HepG2 (cell line): ENCODE measurements at regions not wholly inside any gene's neighbourhood (a gene's known extent, or its start where the extent isn't known, plus 50 kb on each side); places are given as distances from the start of the nearest gene placed in this dataset.

Experiments used
- CBX1 ChIP-seq: IDR thresholded peaks from one replicate; pipeline ENCODE4 v1.6.1; 2016; ENCODE audit warnings: antibody characterized with exemption, low read depth
- ETV6 ChIP-seq: sonication (generic); formaldehyde crosslinking; conservative IDR thresholded peaks from 2 replicates; pipeline ENCODE4 v1.4.0; 2020; ENCODE audit warnings: missing genetic modification reagents
- KLF6 ChIP-seq: IDR thresholded peaks from 2 replicates; pipeline ENCODE4 v1.8.0; 2016; ENCODE audit warnings: missing biosample characterization, missing genetic modification reagents
- MAFK ChIP-seq, 2 experiments: IDR thresholded peaks in 1 of 2; conservative IDR thresholded peaks in 1 of 2; 2 replicates each; pipeline ENCODE4 v1.6.1; 2011; ENCODE audit warnings: improper control_type of control experiment in 2 of 2, low read length in 2 of 2
- NR2F2 ChIP-seq: IDR thresholded peaks from 2 replicates; pipeline ENCODE4 v1.6.1; 2012; ENCODE audit warnings: low read depth, inconsistent platforms, borderline replicate concordance
- PHF8 ChIP-seq: sonication (generic); formaldehyde crosslinking; IDR thresholded peaks from 2 replicates; pipeline ENCODE4 v1.5.0; 2020; ENCODE audit warnings: missing genetic modification reagents
- SMARCC2 ChIP-seq: fragments of 450-650 bp; IDR thresholded peaks from 2 replicates; pipeline ENCODE4 v1.6.1; 2017; ENCODE audit warnings: antibody characterized with exemption, mild to moderate bottlenecking
- SP1 ChIP-seq, 2 experiments: fragments of 450-650 bp in 1 of 2; sonication (generic) in 1 of 2; formaldehyde crosslinking in 1 of 2; IDR thresholded peaks; 2 replicates each; pipeline versions ENCODE4 v1.4.0 to v1.6.1; 2016 to 2020; ENCODE audit warnings: missing genetic modification reagents in 1 of 2
- TEAD2 ChIP-seq: sonication (generic); formaldehyde crosslinking; IDR thresholded peaks from 2 replicates; pipeline ENCODE4 v1.9.0; 2021; ENCODE audit warnings: missing genetic modification reagents
- U2AF1 ChIP-seq: fragments of 200-400 bp; formaldehyde crosslinking; optimal IDR thresholded peaks from 2 replicates; pipeline ENCODE3; 2017; ENCODE audit warnings: mild to moderate bottlenecking, low read depth, low read length
- ZBTB7B ChIP-seq: sonication (generic); formaldehyde crosslinking; IDR thresholded peaks from 2 replicates; pipeline ENCODE4 v1.4.0; 2020; ENCODE audit warnings: missing genetic modification reagents
- ZFP62 ChIP-seq: sonication (generic); formaldehyde crosslinking; IDR thresholded peaks from 2 replicates; pipeline ENCODE4 v1.4.0; 2020; ENCODE audit warnings: missing genetic modification reagents
- ZNF205 ChIP-seq: IDR thresholded peaks from 2 replicates; pipeline ENCODE4 v1.6.1; 2018; ENCODE audit warnings: missing biosample characterization, missing genetic modification reagents
- ZNF570 ChIP-seq: sonication (generic); formaldehyde crosslinking; IDR thresholded peaks from 2 replicates; pipeline ENCODE4 v1.4.0; 2020; ENCODE audit warnings: mild to moderate bottlenecking, missing genetic modification reagents, borderline replicate concordance
- ZNF614 ChIP-seq: IDR thresholded peaks from 2 replicates; pipeline ENCODE4 v1.6.1; 2018; ENCODE audit warnings: missing biosample characterization, missing genetic modification reagents, inconsistent platforms, borderline replicate concordance
- ZNF670 ChIP-seq: sonication (generic); formaldehyde crosslinking; IDR thresholded peaks from 2 replicates; pipeline ENCODE4 v1.8.0; 2022; ENCODE audit warnings: mild to moderate bottlenecking, missing genetic modification reagents, borderline replicate concordance
- TF ChIP-seq, protein P1 (sequence below): sonication (generic); formaldehyde crosslinking; IDR thresholded peaks from 2 replicates; pipeline ENCODE4 v1.4.0; 2020; ENCODE audit warnings: missing genetic modification reagents, borderline replicate concordance
- TF ChIP-seq, protein P2 (sequence below): IDR thresholded peaks from 2 replicates; pipeline ENCODE4 v1.6.1; 2016; ENCODE audit warnings: missing genetic modification reagents, missing compliant biosample characterization
- TF ChIP-seq, protein P3 (sequence below): IDR thresholded peaks from 2 replicates; pipeline ENCODE4 v1.6.1; 2016; ENCODE audit warnings: low read depth
- TF ChIP-seq, protein P4 (sequence below): sonication (generic); formaldehyde crosslinking; IDR thresholded peaks from 2 replicates; pipeline ENCODE4; 2020; ENCODE audit warnings: missing genetic modification reagents, mild to moderate bottlenecking, borderline replicate concordance
- TF ChIP-seq, protein P5 (sequence below): sonication (generic); formaldehyde crosslinking; conservative IDR thresholded peaks from 2 replicates; pipeline ENCODE4 v1.5.0; 2020; ENCODE audit warnings: missing genetic modification reagents

DNA sequence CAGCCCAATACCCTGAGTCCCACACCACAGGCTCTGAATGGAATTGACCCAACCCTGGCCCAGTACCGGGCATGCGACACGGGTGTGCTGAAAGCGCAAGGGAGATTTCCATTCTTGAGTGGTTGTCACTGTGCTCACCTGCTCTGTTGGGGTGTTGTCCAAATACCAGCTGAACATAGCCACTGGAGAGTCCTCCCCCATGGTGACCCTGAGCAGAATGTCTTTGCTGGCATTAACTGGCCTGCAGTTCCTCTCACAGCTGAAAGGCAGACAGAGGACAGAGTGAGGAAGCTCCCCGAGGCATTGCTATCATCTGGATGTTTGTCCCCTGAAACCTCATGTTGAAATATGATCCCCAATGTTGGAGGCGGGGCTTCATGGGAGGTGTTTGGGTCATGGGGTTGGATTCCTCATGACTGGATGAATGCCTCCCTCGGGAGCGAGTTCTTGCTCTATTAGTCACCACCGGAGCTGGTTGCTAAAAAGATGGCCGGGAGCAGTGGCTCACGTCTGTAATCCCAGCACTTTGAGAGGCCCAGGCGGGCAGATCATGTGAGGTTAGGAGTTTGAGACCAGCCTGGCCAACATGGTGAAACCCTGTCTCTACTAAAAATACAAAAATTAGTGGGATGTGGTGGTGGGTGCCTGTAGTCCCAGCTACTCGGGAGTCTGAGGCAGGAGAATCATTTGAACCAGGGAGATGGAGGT, 57.3 kb upstream of the BCO1 start (continued):
- TF ChIP-seq, protein P1, sequence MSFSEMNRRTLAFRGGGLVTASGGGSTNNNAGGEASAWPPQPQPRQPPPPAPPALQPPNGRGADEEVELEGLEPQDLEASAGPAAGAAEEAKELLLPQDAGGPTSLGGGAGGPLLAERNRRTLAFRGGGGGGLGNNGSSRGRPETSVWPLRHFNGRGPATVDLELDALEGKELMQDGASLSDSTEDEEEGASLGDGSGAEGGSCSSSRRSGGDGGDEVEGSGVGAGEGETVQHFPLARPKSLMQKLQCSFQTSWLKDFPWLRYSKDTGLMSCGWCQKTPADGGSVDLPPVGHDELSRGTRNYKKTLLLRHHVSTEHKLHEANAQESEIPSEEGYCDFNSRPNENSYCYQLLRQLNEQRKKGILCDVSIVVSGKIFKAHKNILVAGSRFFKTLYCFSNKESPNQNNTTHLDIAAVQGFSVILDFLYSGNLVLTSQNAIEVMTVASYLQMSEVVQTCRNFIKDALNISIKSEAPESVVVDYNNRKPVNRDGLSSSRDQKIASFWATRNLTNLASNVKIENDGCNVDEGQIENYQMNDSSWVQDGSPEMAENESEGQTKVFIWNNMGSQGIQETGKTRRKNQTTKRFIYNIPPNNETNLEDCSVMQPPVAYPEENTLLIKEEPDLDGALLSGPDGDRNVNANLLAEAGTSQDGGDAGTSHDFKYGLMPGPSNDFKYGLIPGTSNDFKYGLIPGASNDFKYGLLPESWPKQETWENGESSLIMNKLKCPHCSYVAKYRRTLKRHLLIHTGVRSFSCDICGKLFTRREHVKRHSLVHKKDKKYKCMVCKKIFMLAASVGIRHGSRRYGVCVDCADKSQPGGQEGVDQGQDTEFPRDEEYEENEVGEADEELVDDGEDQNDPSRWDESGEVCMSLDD (CRISPR knock-in tag): peak; percentile 47; the same call in 1 of the 2 replicates
- no peak for TF ChIP-seq SMARCC2
- no peak for TF ChIP-seq CBX1
- TF ChIP-seq, protein P2, sequence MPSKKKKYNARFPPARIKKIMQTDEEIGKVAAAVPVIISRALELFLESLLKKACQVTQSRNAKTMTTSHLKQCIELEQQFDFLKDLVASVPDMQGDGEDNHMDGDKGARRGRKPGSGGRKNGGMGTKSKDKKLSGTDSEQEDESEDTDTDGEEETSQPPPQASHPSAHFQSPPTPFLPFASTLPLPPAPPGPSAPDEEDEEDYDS (CRISPR knock-in tag): peak; percentile 79; the same call in 1 of the 2 replicates
- TF ChIP-seq ZNF670 (CRISPR knock-in tag): 0 out of 2 replicates have a peak, but pooled peaks have one; percentile 27
- TF ChIP-seq SP1 (IDR thresholded peaks at IDR 0.05): no peak
- peak; percentile 65 for TF ChIP-seq SP1 (CRISPR knock-in tag; IDR thresholded peaks at IDR 0.05)
- TF ChIP-seq ZFP62 (CRISPR knock-in tag): no peak
- TF ChIP-seq KLF6 (CRISPR knock-in tag): 0 out of 2 replicates have a peak, but pooled peaks have one; percentile 21
- no peak for TF ChIP-seq NR2F2
- TF ChIP-seq MAFK (conservative IDR thresholded peaks at IDR 0.05 in 1 of 2, IDR thresholded peaks at IDR 0.05 in 1 of 2; ENCODE audit: low read length in 2 of 2): no peak
- TF ChIP-seq ZBTB7B: peak; percentile 58; the same call in 1 of the 2 replicates
- no peak for TF ChIP-seq ETV6 (CRISPR knock-in tag)
- no peak for TF ChIP-seq U2AF1
- TF ChIP-seq, protein P3, sequence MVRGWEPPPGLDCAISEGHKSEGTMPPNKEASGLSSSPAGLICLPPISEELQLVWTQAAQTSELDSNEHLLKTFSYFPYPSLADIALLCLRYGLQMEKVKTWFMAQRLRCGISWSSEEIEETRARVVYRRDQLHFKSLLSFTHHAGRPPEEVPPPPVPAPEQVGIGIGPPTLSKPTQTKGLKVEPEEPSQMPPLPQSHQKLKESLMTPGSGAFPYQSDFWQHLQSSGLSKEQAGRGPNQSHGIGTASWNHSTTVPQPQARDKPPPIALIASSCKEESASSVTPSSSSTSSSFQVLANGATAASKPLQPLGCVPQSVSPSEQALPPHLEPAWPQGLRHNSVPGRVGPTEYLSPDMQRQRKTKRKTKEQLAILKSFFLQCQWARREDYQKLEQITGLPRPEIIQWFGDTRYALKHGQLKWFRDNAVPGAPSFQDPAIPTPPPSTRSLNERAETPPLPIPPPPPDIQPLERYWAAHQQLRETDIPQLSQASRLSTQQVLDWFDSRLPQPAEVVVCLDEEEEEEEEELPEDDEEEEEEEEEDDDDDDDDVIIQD: peak; percentile 68
- TF ChIP-seq ZNF570 (CRISPR knock-in tag): no peak
- TF ChIP-seq ZNF205 (CRISPR knock-in tag): 0 out of 2 replicates have a peak, but pooled peaks have one; percentile 33
- peak; percentile 43; the same call in 1 of the 2 replicates for TF ChIP-seq PHF8 (CRISPR knock-in tag)
- peak; percentile 19; the same call in 1 of the 2 replicates for TF ChIP-seq ZNF614
- no peak for TF ChIP-seq TEAD2 (CRISPR knock-in tag)
- TF ChIP-seq, protein P4, sequence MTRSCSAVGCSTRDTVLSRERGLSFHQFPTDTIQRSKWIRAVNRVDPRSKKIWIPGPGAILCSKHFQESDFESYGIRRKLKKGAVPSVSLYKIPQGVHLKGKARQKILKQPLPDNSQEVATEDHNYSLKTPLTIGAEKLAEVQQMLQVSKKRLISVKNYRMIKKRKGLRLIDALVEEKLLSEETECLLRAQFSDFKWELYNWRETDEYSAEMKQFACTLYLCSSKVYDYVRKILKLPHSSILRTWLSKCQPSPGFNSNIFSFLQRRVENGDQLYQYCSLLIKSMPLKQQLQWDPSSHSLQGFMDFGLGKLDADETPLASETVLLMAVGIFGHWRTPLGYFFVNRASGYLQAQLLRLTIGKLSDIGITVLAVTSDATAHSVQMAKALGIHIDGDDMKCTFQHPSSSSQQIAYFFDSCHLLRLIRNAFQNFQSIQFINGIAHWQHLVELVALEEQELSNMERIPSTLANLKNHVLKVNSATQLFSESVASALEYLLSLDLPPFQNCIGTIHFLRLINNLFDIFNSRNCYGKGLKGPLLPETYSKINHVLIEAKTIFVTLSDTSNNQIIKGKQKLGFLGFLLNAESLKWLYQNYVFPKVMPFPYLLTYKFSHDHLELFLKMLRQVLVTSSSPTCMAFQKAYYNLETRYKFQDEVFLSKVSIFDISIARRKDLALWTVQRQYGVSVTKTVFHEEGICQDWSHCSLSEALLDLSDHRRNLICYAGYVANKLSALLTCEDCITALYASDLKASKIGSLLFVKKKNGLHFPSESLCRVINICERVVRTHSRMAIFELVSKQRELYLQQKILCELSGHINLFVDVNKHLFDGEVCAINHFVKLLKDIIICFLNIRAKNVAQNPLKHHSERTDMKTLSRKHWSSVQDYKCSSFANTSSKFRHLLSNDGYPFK (CRISPR knock-in tag): no peak
- TF ChIP-seq, protein P5, sequence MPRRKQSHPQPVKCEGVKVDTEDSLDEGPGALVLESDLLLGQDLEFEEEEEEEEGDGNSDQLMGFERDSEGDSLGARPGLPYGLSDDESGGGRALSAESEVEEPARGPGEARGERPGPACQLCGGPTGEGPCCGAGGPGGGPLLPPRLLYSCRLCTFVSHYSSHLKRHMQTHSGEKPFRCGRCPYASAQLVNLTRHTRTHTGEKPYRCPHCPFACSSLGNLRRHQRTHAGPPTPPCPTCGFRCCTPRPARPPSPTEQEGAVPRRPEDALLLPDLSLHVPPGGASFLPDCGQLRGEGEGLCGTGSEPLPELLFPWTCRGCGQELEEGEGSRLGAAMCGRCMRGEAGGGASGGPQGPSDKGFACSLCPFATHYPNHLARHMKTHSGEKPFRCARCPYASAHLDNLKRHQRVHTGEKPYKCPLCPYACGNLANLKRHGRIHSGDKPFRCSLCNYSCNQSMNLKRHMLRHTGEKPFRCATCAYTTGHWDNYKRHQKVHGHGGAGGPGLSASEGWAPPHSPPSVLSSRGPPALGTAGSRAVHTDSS (CRISPR knock-in tag): no peak
